PC-9 (cell line): ENCODE measurements at regions not wholly inside any gene's neighbourhood (a gene's known extent, or its start where the extent isn't known, plus 50 kb on each side); places are given as distances from the start of the nearest gene placed in this dataset.

Experiments
- EZH2 ChIP-seq: fragments of 200-600 bp; sonication (generic); IDR thresholded peaks from 2 replicates; pipeline ENCODE4 v1.8.0; 2017; ENCODE audit warnings: antibody characterized with exemption, low read depth
- TF ChIP-seq, protein P1 (sequence below): fragments of 200-600 bp; sonication (generic); conservative IDR thresholded peaks from 2 replicates; pipeline ENCODE4 v1.6.1; 2017; ENCODE audit warnings: mixed run types, antibody characterized with exemption, mild to moderate bottlenecking, moderate library complexity

DNA sequence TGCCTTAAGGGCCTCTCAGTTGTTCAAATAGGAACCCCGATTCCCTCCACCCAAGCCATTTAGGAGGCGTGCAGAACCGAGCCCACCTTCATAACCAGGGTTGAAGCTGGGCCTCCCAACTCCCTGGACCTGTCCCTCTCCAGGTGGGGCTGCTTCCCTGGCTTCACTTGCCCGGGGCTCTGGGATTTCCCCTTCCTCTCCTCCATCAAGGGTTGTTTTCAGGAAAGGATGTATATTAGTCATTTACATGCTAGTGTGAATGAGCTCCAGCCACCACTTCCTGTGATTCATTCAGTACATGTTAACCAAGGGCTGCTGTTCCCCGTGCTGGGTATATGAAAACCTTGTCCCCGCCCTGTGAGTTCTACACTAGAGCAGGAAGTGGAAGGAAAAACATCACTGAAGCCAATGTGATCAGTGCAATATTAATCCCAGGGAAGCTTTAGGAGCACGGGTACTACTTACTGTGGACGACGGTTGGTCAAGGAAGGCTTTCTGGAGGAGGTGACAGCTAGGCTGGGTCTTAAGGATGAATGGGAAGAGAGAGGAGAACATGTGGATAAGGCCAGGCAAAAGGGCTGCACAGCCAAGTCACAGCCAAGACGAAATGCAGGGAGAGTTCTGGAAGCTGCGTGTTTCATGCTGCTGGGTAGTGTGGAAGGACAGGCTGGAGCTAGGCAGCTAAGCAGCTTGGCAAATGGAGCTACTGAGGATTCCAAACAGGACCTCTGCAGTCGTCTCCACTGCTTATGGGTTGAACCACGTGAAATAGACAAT is 150.1 kb upstream of the SHH start:
- TF ChIP-seq, protein P1, sequence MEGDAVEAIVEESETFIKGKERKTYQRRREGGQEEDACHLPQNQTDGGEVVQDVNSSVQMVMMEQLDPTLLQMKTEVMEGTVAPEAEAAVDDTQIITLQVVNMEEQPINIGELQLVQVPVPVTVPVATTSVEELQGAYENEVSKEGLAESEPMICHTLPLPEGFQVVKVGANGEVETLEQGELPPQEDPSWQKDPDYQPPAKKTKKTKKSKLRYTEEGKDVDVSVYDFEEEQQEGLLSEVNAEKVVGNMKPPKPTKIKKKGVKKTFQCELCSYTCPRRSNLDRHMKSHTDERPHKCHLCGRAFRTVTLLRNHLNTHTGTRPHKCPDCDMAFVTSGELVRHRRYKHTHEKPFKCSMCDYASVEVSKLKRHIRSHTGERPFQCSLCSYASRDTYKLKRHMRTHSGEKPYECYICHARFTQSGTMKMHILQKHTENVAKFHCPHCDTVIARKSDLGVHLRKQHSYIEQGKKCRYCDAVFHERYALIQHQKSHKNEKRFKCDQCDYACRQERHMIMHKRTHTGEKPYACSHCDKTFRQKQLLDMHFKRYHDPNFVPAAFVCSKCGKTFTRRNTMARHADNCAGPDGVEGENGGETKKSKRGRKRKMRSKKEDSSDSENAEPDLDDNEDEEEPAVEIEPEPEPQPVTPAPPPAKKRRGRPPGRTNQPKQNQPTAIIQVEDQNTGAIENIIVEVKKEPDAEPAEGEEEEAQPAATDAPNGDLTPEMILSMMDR: no peak
- TF ChIP-seq EZH2: no peak
